HEK293 (cell line): ENCODE measurements at regions not wholly inside any gene's neighbourhood (a gene's known extent, or its start where the extent isn't known, plus 50 kb on each side); places are given as distances from the start of the nearest gene placed in this dataset.

Experiments used
- CTCF ChIA-PET: fragments of 350-600 bp; formaldehyde crosslinking; extraction: SDS; loops from one replicate; lab custom pipeline; 2021; ENCODE audit warnings: antibody characterized with exemption; lab: Yijun Ruan, JAX
- POLR2A ChIA-PET: fragments of 300-600 bp; formaldehyde crosslinking; extraction: SDS; loops from one replicate; lab custom pipeline; 2020; ENCODE audit warnings: antibody characterized with exemption, inconsistent platforms; lab: Yijun Ruan, JAX
- H3K27ac ChIP-seq: fragments of 200-500 bp; sonication (Bioruptor generic); 2 replicates; pipeline ENCODE4 v1.5.1; 2014; ENCODE audit warnings: low read depth, low read length, control low read depth, inconsistent platforms; ENCODE audit errors: extremely low read depth
- H3K36me3 ChIP-seq, 2 experiments: fragments of 200-500 bp in 1 of 2; sonication (Bioruptor generic) in 1 of 2; 1 replicate in 1 of 2; 2 replicates in 1 of 2; pipeline ENCODE4 v1.5.1; 2014 to 2017; ENCODE audit warnings: inconsistent platforms in 2 of 2, low read length in 2 of 2; ENCODE audit not compliant: control insufficient read depth in 2 of 2, insufficient read depth in 1 of 2
- H3K4me1 ChIP-seq: fragments of 200-500 bp; sonication (Bioruptor generic); 2 replicates; pipeline ENCODE4 v1.5.1; 2014; ENCODE audit warnings: mild to moderate bottlenecking, low read length, inconsistent platforms; ENCODE audit not compliant: control insufficient read depth, insufficient read depth
- H3K4me3 ChIP-seq: 2 replicates; pipeline ENCODE4 v1.5.1; 2011; ENCODE audit warnings: low read depth, mild to moderate bottlenecking, control low read depth, low read length, moderate library complexity
- H3K9me3 ChIP-seq: fragments of 200-500 bp; sonication (Bioruptor generic); 2 replicates; pipeline ENCODE4 v1.5.1; 2014; ENCODE audit warnings: low read depth, low read length, inconsistent platforms; ENCODE audit not compliant: control insufficient read depth, insufficient read depth
- EGR2 ChIP-seq: fragments of 450-650 bp; formaldehyde crosslinking; IDR thresholded peaks from 2 replicates; pipeline ENCODE4 v1.5.1; 2016; ENCODE audit warnings: low read depth, missing biosample characterization, missing genetic modification characterization
- GFI1B ChIP-seq: fragments of 450-650 bp; formaldehyde crosslinking; IDR thresholded peaks from 2 replicates; pipeline ENCODE4 v1.5.1; 2016; ENCODE audit warnings: missing biosample characterization, missing genetic modification characterization
- GLIS2 ChIP-seq: fragments of 450-650 bp; formaldehyde crosslinking; IDR thresholded peaks from 2 replicates; pipeline ENCODE4 v1.5.1; 2016; ENCODE audit warnings: missing biosample characterization, missing genetic modification characterization
- HIC1 ChIP-seq: fragments of 450-650 bp; formaldehyde crosslinking; IDR thresholded peaks from 2 replicates; pipeline ENCODE4 v1.5.1; 2016; ENCODE audit warnings: missing biosample characterization, missing genetic modification characterization
- ZBTB44 ChIP-seq: fragments of 450-650 bp; IDR thresholded peaks from 2 replicates; pipeline ENCODE4 v1.5.1; 2018; ENCODE audit warnings: missing biosample characterization, mild to moderate bottlenecking, missing genetic modification characterization
- ZBTB48 ChIP-seq: fragments of 450-650 bp; formaldehyde crosslinking; IDR thresholded peaks from 2 replicates; pipeline ENCODE4 v1.5.1; 2016; ENCODE audit warnings: missing biosample characterization, missing genetic modification characterization
- ZBTB6 ChIP-seq: fragments of 450-650 bp; formaldehyde crosslinking; IDR thresholded peaks from 2 replicates; pipeline ENCODE4 v1.5.1; 2017; ENCODE audit warnings: missing biosample characterization, missing genetic modification characterization
- ZBTB7A ChIP-seq: fragments of 450-650 bp; formaldehyde crosslinking; IDR thresholded peaks from 2 replicates; pipeline ENCODE4 v1.5.1; 2016; ENCODE audit warnings: low read depth, missing biosample characterization, missing genetic modification characterization
- ZFHX2 ChIP-seq: fragments of 450-650 bp; formaldehyde crosslinking; conservative IDR thresholded peaks from 2 replicates; pipeline ENCODE4 v1.5.1; 2016; ENCODE audit warnings: missing biosample characterization, missing genetic modification characterization
- ZNF132 ChIP-seq: fragments of 450-650 bp; formaldehyde crosslinking; IDR thresholded peaks from 2 replicates; pipeline ENCODE4 v1.5.1; 2017; ENCODE audit warnings: missing biosample characterization, missing genetic modification characterization, borderline replicate concordance
- ZNF140 ChIP-seq: fragments of 450-650 bp; formaldehyde crosslinking; IDR thresholded peaks from 2 replicates; pipeline ENCODE4 v1.5.1; 2016; ENCODE audit warnings: missing biosample characterization, missing genetic modification characterization
- ZNF146 ChIP-seq: fragments of 450-650 bp; formaldehyde crosslinking; IDR thresholded peaks from 2 replicates; pipeline ENCODE4 v1.5.1; 2016; ENCODE audit warnings: missing biosample characterization, missing genetic modification characterization
- ZNF311 ChIP-seq: fragments of 450-650 bp; formaldehyde crosslinking; IDR thresholded peaks from 2 replicates; pipeline ENCODE4 v1.5.1; 2017; ENCODE audit warnings: missing biosample characterization, missing genetic modification characterization, borderline replicate concordance
- ZNF350 ChIP-seq: fragments of 450-650 bp; formaldehyde crosslinking; IDR thresholded peaks from 2 replicates; pipeline ENCODE4 v1.5.0; 2017; ENCODE audit warnings: missing biosample characterization, mild to moderate bottlenecking, missing genetic modification characterization
- ZNF391 ChIP-seq: fragments of 450-650 bp; formaldehyde crosslinking; IDR thresholded peaks from 2 replicates; pipeline ENCODE4 v1.5.1; 2016; ENCODE audit warnings: low read depth, missing biosample characterization, missing genetic modification characterization, borderline replicate concordance
- ZNF473 ChIP-seq: fragments of 450-650 bp; formaldehyde crosslinking; IDR thresholded peaks from 2 replicates; pipeline ENCODE4 v1.5.1; 2017; ENCODE audit warnings: missing biosample characterization, missing genetic modification characterization
- ZNF596 ChIP-seq: fragments of 450-650 bp; IDR thresholded peaks from 2 replicates; pipeline ENCODE4 v1.5.0; 2018; ENCODE audit warnings: missing biosample characterization, mild to moderate bottlenecking, missing genetic modification characterization, moderate library complexity
- ZNF654 ChIP-seq: fragments of 450-650 bp; formaldehyde crosslinking; IDR thresholded peaks from 2 replicates; pipeline ENCODE4 v1.5.1; 2016; ENCODE audit warnings: low read depth, missing biosample characterization, missing genetic modification characterization
- ZNF747 ChIP-seq: fragments of 450-650 bp; formaldehyde crosslinking; IDR thresholded peaks from 2 replicates; pipeline ENCODE4 v1.5.1; 2016; ENCODE audit warnings: missing biosample characterization, missing genetic modification characterization
- ZSCAN16 ChIP-seq: fragments of 450-650 bp; formaldehyde crosslinking; IDR thresholded peaks from 2 replicates; pipeline ENCODE4 v1.5.1; 2016; ENCODE audit warnings: missing biosample characterization, missing genetic modification characterization
- ZSCAN23 ChIP-seq: fragments of 450-650 bp; formaldehyde crosslinking; IDR thresholded peaks from 2 replicates; pipeline ENCODE4 v1.5.1; 2016; ENCODE audit warnings: missing biosample characterization, missing genetic modification characterization

- H3K36me3 ChIP-seq, result no peaks in the 10 kb centered on the region
- H3K4me3 ChIP-seq, result no peak overlapping the region
- no peaks in the 10 kb centered on the region for H3K4me1 ChIP-seq
- TF ChIP-seq ZNF747 (no peak), ZNF350 (tag by site-specific recombination) (no peak), ZSCAN23 (tag by site-specific recombination) (no peak)
- no peaks in the 10 kb centered on the region for H3K9me3 ChIP-seq
- ChIA-PET POLR2A (no interaction called here), CTCF (interaction anchor here (0.6 to 0.7 kb wide), 2 partner anchors 8 to 386 kb away, joined by 3 read pairs; no protein-coding TSS in a partner anchor)
- H3K27ac ChIP-seq, result no peak overlapping the region
These were observed 138.0 kb upstream of the SDK2 start for GRCh38 chr17:73782231-73782630.

- TF ChIP-seq ZBTB6, result no peak
- TF ChIP-seq ZNF473 (tag by site-specific recombination), result no peak
- no peak for TF ChIP-seq ZBTB48 (tag by site-specific recombination)
- TF ChIP-seq ZBTB44 (tag by site-specific recombination), result no peak
- TF ChIP-seq ZNF311 (tag by site-specific recombination), result no peak
- TF ChIP-seq EGR2, result peak; percentile 73
- no peak for TF ChIP-seq ZNF146 (tag by site-specific recombination)
- no peak for TF ChIP-seq GFI1B
- TF ChIP-seq ZNF654 (tag by site-specific recombination), result peak; percentile 38
- no peak for TF ChIP-seq ZNF132 (tag by site-specific recombination)
- TF ChIP-seq GLIS2 (tag by site-specific recombination), result no peak
- no peak for TF ChIP-seq ZBTB7A
- no peak for TF ChIP-seq ZNF391 (tag by site-specific recombination)
- TF ChIP-seq ZNF596 (tag by site-specific recombination), result no peak
- no peak for TF ChIP-seq HIC1
- peak; percentile 74 for TF ChIP-seq ZFHX2
- TF ChIP-seq ZSCAN16 (tag by site-specific recombination), result no peak
- TF ChIP-seq ZNF140 (tag by site-specific recombination), result no peak
- POLR2A ChIA-PET, result no interaction called here
- Histone ChIP-seq H3K36me3 (no peaks in the 10 kb centered on the region), H3K4me1 (no peaks in the 10 kb centered on the region), H3K27ac (no peak overlapping the region), H3K9me3 (no peaks in the 10 kb centered on the region), H3K4me3 (no peak overlapping the region)
- CTCF ChIA-PET, result interaction anchor here (0.6 to 0.7 kb wide), 3 partner anchors 8 to 387 kb away, joined by 3 read pairs; no protein-coding TSS in a partner anchor
These were observed 138.6 kb upstream of the SDK2 start for GRCh38 chr17:73782641-73783381.
